GM23338 (cell line): ENCODE measurements at regions not wholly inside any gene's neighbourhood (a gene's known extent, or its start where the extent isn't known, plus 50 kb on each side); places are given as distances from the start of the nearest gene placed in this dataset.

ENCODE experiments used
- ATAC-seq: fragments of 200-7000 bp; cut with Tn5 transposase; 3 replicates; pipeline ENCODE4 v1.9.1; 2020
- DNase-seq: peaks from one replicate; pipeline ENCODE4 v3.0.0-alpha.2; 2015; ENCODE audit warnings: low spot score
- H2AFZ ChIP-seq: fragments of 200-600 bp; sonication (generic); 2 replicates; pipeline ENCODE4 v1.8.0; 2016; ENCODE audit warnings: antibody characterized with exemption, mild to moderate bottlenecking, moderate library complexity
- H3F3A ChIP-seq: fragments of 200-600 bp; sonication (generic); replicated peaks from 2 replicates; pipeline ENCODE4 v1.8.0; 2017; ENCODE audit warnings: antibody characterized with exemption, mixed run types, low read depth
- H3K27ac ChIP-seq: fragments of 200-600 bp; sonication (generic); 2 replicates; pipeline ENCODE4 v1.6.1; 2016; ENCODE audit warnings: low read depth
- H3K27me3 ChIP-seq: fragments of 200-600 bp; sonication (generic); 2 replicates; pipeline ENCODE4 v1.8.0; 2016; ENCODE audit warnings: mild to moderate bottlenecking, mixed run types, moderate library complexity; ENCODE audit not compliant: insufficient read depth
- H3K36me3 ChIP-seq: fragments of 200-600 bp; sonication (generic); 2 replicates; pipeline ENCODE4 v1.8.0; 2016; ENCODE audit warnings: mild to moderate bottlenecking; ENCODE audit not compliant: insufficient read depth
- H3K4me1 ChIP-seq: fragments of 200-600 bp; sonication (generic); 2 replicates; pipeline ENCODE4 v1.8.0; 2016; ENCODE audit warnings: mild to moderate bottlenecking, moderate library complexity; ENCODE audit not compliant: insufficient read depth
- H3K4me2 ChIP-seq: fragments of 200-600 bp; sonication (generic); 2 replicates; pipeline ENCODE4 v1.7.1; 2017; ENCODE audit warnings: mixed run types
- H3K4me3 ChIP-seq: fragments of 200-600 bp; sonication (generic); 2 replicates; pipeline ENCODE4 v1.6.1; 2016; ENCODE audit warnings: mixed run types
- H3K79me2 ChIP-seq: fragments of 200-600 bp; sonication (generic); replicated peaks from 2 replicates; pipeline ENCODE4 v1.8.0; 2017; ENCODE audit warnings: mild to moderate bottlenecking; ENCODE audit not compliant: insufficient read depth
- H3K9me2 ChIP-seq: fragments of 200-600 bp; sonication (generic); 2 replicates; pipeline ENCODE4 v1.8.0; 2017; ENCODE audit not compliant: insufficient read depth
- H4K20me1 ChIP-seq: fragments of 200-600 bp; sonication (generic); replicated peaks from 2 replicates; pipeline ENCODE4 v1.8.0; 2017; ENCODE audit warnings: mild to moderate bottlenecking; ENCODE audit not compliant: insufficient read depth
- H3K27ac Mint-ChIP-seq: 2 replicates; pipeline ENCODE4 v1.8.0; 2020; ENCODE audit warnings: inconsistent platforms, mild to moderate bottlenecking, moderate library complexity, mixed read lengths
- H3K27me3 Mint-ChIP-seq: 3 replicates; pipeline ENCODE4 v1.8.0; 2022; ENCODE audit warnings: low read depth, mild to moderate bottlenecking, moderate library complexity, mixed read lengths, inconsistent platforms; ENCODE audit not compliant: insufficient read depth, poor library complexity
- H3K36me3 Mint-ChIP-seq: 3 replicates; pipeline ENCODE4 v1.8.0; 2021; ENCODE audit warnings: low read depth, mild to moderate bottlenecking, inconsistent platforms, moderate library complexity, mixed read lengths
- H3K4me1 Mint-ChIP-seq: 3 replicates; pipeline ENCODE4 v1.8.0; 2020; ENCODE audit warnings: mild to moderate bottlenecking, inconsistent platforms, mixed read lengths
- H3K4me3 Mint-ChIP-seq: 3 replicates; pipeline ENCODE4 v1.8.0; 2021; ENCODE audit warnings: moderate library complexity, mild to moderate bottlenecking, inconsistent platforms, mixed read lengths
- H3K9me3 Mint-ChIP-seq: 3 replicates; pipeline ENCODE4 v1.8.0; 2020; ENCODE audit warnings: moderate library complexity, mild to moderate bottlenecking, inconsistent platforms, mixed read lengths
- CREB1 ChIP-seq: fragments of 250-450 bp; sonication (Bioruptor Pico); IDR thresholded peaks from 2 replicates; pipeline ENCODE4 v1.5.0; 2020; ENCODE audit warnings: low read depth, mild to moderate bottlenecking, moderate library complexity
- EZH2 ChIP-seq: fragments of 200-600 bp; sonication (generic); IDR thresholded peaks from one replicate; pipeline ENCODE4 v1.8.0; 2017; ENCODE audit warnings: antibody characterized with exemption, mild to moderate bottlenecking, low read depth; ENCODE audit not compliant: unreplicated experiment
- EZH2phosphoT487 ChIP-seq: fragments of 200-600 bp; sonication (generic); IDR thresholded peaks from one replicate; pipeline ENCODE4 v1.8.1; 2018; ENCODE audit warnings: antibody characterized with exemption; ENCODE audit not compliant: unreplicated experiment
- JUNB ChIP-seq: IDR thresholded peaks from one replicate; pipeline ENCODE4 v1.6.1; 2016; ENCODE audit warnings: antibody characterized with exemption; ENCODE audit not compliant: unreplicated experiment
- NANOG ChIP-seq: IDR thresholded peaks from 2 replicates; pipeline ENCODE4 v1.6.1; 2016; ENCODE audit warnings: antibody characterized with exemption, borderline replicate concordance
- POLR2AphosphoS5 ChIP-seq: IDR thresholded peaks from 2 replicates; pipeline ENCODE4 v1.6.1; 2016; ENCODE audit warnings: antibody characterized with exemption, low read depth
- STAT1 ChIP-seq: IDR thresholded peaks from one replicate; pipeline ENCODE4 v1.6.1; 2016; ENCODE audit warnings: antibody characterized with exemption; ENCODE audit not compliant: unreplicated experiment
- ZNF114 ChIP-seq: fragments of 250-450 bp; sonication (Bioruptor Pico); IDR thresholded peaks from 2 replicates; pipeline ENCODE4 v1.5.0; 2020; ENCODE audit warnings: mild to moderate bottlenecking, moderate library complexity
- ZNF331 ChIP-seq: fragments of 250-450 bp; sonication (Bioruptor Pico); IDR thresholded peaks from 2 replicates; pipeline ENCODE4 v1.5.0; 2020; ENCODE audit warnings: low read depth, mild to moderate bottlenecking, moderate library complexity
- TF ChIP-seq, protein P1 (sequence below): IDR thresholded peaks from 2 replicates; pipeline ENCODE4 v1.6.1; 2016; ENCODE audit warnings: antibody characterized with exemption
- TF ChIP-seq, protein P2 (sequence below): fragments of 250-450 bp; sonication (Bioruptor Pico); IDR thresholded peaks from 2 replicates; pipeline ENCODE4 v1.5.0; 2020; ENCODE audit warnings: mild to moderate bottlenecking, moderate library complexity
- TF ChIP-seq, protein P3 (sequence below), 2 experiments: fragments of 200-600 bp in 1 of 2; sonication (generic) in 1 of 2; conservative IDR thresholded peaks; 2 replicates each; pipeline versions ENCODE4 v1.5.1 to v1.6.1; 2016 to 2017; ENCODE audit warnings: antibody characterized with exemption in 2 of 2, low read depth in 2 of 2, mild to moderate bottlenecking in 2 of 2, moderate library complexity in 1 of 2
- TF ChIP-seq, protein P4 (sequence below): IDR thresholded peaks from one replicate; pipeline ENCODE4 v1.6.1; 2018; ENCODE audit warnings: antibody characterized with exemption; ENCODE audit not compliant: unreplicated experiment

DNA sequence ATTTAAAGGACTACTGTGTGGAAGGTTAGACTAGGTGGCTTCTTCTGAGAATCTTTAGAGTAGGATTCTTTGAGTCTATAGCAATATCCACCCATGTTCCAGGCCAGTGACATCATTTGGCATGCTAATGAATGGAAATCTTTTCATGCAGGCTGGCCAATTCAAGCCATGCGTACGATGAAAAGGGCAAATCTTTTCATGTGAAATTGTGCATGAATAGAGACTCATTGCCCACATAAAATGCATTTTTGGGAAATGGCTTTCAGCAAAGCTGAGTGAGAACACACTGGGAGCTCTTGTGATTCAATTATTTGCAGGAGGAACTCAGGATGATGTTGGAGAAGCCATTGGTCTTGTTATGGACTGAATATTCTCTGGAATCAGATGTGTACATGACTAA, 324.9 kb upstream of the DAB1 start:
- TF ChIP-seq EZH2 = no peak
- no peak for TF ChIP-seq NANOG
- TF ChIP-seq, protein P1, sequence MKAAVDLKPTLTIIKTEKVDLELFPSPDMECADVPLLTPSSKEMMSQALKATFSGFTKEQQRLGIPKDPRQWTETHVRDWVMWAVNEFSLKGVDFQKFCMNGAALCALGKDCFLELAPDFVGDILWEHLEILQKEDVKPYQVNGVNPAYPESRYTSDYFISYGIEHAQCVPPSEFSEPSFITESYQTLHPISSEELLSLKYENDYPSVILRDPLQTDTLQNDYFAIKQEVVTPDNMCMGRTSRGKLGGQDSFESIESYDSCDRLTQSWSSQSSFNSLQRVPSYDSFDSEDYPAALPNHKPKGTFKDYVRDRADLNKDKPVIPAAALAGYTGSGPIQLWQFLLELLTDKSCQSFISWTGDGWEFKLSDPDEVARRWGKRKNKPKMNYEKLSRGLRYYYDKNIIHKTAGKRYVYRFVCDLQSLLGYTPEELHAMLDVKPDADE = no peak
- TF ChIP-seq, protein P2, sequence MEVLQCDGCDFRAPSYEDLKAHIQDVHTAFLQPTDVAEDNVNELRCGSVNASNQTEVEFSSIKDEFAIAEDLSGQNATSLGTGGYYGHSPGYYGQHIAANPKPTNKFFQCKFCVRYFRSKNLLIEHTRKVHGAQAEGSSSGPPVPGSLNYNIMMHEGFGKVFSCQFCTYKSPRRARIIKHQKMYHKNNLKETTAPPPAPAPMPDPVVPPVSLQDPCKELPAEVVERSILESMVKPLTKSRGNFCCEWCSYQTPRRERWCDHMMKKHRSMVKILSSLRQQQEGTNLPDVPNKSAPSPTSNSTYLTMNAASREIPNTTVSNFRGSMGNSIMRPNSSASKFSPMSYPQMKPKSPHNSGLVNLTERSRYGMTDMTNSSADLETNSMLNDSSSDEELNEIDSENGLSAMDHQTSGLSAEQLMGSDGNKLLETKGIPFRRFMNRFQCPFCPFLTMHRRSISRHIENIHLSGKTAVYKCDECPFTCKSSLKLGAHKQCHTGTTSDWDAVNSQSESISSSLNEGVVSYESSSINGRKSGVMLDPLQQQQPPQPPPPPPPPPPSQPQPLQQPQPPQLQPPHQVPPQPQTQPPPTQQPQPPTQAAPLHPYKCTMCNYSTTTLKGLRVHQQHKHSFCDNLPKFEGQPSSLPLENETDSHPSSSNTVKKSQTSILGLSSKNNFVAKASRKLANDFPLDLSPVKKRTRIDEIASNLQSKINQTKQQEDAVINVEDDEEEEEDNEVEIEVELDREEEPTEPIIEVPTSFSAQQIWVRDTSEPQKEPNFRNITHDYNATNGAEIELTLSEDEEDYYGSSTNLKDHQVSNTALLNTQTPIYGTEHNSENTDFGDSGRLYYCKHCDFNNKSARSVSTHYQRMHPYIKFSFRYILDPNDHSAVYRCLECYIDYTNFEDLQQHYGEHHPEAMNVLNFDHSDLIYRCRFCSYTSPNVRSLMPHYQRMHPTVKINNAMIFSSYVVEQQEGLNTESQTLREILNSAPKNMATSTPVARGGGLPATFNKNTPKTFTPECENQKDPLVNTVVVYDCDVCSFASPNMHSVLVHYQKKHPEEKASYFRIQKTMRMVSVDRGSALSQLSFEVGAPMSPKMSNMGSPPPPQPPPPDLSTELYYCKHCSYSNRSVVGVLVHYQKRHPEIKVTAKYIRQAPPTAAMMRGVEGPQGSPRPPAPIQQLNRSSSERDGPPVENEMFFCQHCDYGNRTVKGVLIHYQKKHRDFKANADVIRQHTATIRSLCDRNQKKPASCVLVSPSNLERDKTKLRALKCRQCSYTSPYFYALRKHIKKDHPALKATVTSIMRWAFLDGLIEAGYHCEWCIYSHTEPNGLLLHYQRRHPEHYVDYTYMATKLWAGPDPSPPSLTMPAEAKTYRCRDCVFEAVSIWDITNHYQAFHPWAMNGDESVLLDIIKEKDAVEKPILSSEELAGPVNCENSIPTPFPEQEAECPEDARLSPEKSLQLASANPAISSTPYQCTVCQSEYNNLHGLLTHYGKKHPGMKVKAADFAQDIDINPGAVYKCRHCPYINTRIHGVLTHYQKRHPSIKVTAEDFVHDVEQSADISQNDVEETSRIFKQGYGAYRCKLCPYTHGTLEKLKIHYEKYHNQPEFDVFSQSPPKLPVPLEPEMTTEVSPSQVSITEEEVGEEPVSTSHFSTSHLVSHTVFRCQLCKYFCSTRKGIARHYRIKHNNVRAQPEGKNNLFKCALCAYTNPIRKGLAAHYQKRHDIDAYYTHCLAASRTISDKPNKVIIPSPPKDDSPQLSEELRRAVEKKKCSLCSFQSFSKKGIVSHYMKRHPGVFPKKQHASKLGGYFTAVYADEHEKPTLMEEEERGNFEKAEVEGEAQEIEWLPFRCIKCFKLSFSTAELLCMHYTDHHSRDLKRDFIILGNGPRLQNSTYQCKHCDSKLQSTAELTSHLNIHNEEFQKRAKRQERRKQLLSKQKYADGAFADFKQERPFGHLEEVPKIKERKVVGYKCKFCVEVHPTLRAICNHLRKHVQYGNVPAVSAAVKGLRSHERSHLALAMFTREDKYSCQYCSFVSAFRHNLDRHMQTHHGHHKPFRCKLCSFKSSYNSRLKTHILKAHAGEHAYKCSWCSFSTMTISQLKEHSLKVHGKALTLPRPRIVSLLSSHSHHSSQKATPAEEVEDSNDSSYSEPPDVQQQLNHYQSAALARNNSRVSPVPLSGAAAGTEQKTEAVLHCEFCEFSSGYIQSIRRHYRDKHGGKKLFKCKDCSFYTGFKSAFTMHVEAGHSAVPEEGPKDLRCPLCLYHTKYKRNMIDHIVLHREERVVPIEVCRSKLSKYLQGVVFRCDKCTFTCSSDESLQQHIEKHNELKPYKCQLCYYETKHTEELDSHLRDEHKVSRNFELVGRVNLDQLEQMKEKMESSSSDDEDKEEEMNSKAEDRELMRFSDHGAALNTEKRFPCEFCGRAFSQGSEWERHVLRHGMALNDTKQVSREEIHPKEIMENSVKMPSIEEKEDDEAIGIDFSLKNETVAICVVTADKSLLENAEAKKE (CRISPR knock-in tag) = no peak
- no peak for TF ChIP-seq EZH2phosphoT487
- TF ChIP-seq ZNF114 (CRISPR knock-in tag) = no peak
- TF ChIP-seq STAT1 = no peak
- no peak for TF ChIP-seq POLR2AphosphoS5
- TF ChIP-seq ZNF331 = no peak
- no peak for TF ChIP-seq JUNB
- no peak for TF ChIP-seq CREB1 (CRISPR knock-in tag)
- TF ChIP-seq, protein P3, sequence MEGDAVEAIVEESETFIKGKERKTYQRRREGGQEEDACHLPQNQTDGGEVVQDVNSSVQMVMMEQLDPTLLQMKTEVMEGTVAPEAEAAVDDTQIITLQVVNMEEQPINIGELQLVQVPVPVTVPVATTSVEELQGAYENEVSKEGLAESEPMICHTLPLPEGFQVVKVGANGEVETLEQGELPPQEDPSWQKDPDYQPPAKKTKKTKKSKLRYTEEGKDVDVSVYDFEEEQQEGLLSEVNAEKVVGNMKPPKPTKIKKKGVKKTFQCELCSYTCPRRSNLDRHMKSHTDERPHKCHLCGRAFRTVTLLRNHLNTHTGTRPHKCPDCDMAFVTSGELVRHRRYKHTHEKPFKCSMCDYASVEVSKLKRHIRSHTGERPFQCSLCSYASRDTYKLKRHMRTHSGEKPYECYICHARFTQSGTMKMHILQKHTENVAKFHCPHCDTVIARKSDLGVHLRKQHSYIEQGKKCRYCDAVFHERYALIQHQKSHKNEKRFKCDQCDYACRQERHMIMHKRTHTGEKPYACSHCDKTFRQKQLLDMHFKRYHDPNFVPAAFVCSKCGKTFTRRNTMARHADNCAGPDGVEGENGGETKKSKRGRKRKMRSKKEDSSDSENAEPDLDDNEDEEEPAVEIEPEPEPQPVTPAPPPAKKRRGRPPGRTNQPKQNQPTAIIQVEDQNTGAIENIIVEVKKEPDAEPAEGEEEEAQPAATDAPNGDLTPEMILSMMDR (conservative IDR thresholded peaks at IDR 0.05; ENCODE audit: low read depth in 2 of 2) = no peak
- TF ChIP-seq, protein P4, sequence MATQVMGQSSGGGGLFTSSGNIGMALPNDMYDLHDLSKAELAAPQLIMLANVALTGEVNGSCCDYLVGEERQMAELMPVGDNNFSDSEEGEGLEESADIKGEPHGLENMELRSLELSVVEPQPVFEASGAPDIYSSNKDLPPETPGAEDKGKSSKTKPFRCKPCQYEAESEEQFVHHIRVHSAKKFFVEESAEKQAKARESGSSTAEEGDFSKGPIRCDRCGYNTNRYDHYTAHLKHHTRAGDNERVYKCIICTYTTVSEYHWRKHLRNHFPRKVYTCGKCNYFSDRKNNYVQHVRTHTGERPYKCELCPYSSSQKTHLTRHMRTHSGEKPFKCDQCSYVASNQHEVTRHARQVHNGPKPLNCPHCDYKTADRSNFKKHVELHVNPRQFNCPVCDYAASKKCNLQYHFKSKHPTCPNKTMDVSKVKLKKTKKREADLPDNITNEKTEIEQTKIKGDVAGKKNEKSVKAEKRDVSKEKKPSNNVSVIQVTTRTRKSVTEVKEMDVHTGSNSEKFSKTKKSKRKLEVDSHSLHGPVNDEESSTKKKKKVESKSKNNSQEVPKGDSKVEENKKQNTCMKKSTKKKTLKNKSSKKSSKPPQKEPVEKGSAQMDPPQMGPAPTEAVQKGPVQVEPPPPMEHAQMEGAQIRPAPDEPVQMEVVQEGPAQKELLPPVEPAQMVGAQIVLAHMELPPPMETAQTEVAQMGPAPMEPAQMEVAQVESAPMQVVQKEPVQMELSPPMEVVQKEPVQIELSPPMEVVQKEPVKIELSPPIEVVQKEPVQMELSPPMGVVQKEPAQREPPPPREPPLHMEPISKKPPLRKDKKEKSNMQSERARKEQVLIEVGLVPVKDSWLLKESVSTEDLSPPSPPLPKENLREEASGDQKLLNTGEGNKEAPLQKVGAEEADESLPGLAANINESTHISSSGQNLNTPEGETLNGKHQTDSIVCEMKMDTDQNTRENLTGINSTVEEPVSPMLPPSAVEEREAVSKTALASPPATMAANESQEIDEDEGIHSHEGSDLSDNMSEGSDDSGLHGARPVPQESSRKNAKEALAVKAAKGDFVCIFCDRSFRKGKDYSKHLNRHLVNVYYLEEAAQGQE = no peak
- Histone ChIP-seq H3K27ac (no peak overlapping the region), H3K27me3 (no peaks in the 10 kb centered on the region), H2AFZ (no peak overlapping the region), H3K4me1 (peaks cover 9% of the 10 kb centered on the region; the same call in 1 of the 2 replicates), H3F3A (no peaks in the 10 kb centered on the region), H4K20me1 (no peaks in the 10 kb centered on the region), H3K4me2 (no peak overlapping the region), H3K79me2 (no peaks in the 10 kb centered on the region), H3K4me3 (no peak overlapping the region), H3K36me3 (no peaks in the 10 kb centered on the region), H3K9me2 (no peaks in the 10 kb centered on the region)
- Mint-ChIP-seq H3K9me3 (no peaks in the 10 kb centered on the region), H3K27ac (no peak overlapping the region), H3K4me3 (no peak overlapping the region), H3K36me3 (no peaks in the 10 kb centered on the region), H3K27me3 (no peaks in the 10 kb centered on the region), H3K4me1 (peaks cover 21% of the 10 kb centered on the region)
- no peak for DNase-seq
- ATAC-seq = no peak
